RCC 7860 (cell line): ENCODE measurements at regions not wholly inside any gene's neighbourhood (a gene's known extent, or its start where the extent isn't known, plus 50 kb on each side); places are given as distances from the start of the nearest gene placed in this dataset.

Source experiments
- DNase-seq: peaks from one replicate; pipeline ENCODE4 v3.0.0-alpha.2; 2015; ENCODE audit warnings: low spot score
- FAIRE-seq: peaks from 2 replicates; lab custom pipeline; 2012; peaks lifted over from hg19 to GRCh38; lab: Jason Lieb, UNC

- FAIRE-seq (no peak), DNase-seq (no peak)
Measured at GRCh38 chr2:120545521-120546047, 190.1 kb upstream of the GLI2 start.

GRCh38 chr2:120546048-120546864 is 189.4 kb upstream of the GLI2 start:
- peak; percentile 88 for FAIRE-seq
- peak; percentile 95 for DNase-seq

DNA sequence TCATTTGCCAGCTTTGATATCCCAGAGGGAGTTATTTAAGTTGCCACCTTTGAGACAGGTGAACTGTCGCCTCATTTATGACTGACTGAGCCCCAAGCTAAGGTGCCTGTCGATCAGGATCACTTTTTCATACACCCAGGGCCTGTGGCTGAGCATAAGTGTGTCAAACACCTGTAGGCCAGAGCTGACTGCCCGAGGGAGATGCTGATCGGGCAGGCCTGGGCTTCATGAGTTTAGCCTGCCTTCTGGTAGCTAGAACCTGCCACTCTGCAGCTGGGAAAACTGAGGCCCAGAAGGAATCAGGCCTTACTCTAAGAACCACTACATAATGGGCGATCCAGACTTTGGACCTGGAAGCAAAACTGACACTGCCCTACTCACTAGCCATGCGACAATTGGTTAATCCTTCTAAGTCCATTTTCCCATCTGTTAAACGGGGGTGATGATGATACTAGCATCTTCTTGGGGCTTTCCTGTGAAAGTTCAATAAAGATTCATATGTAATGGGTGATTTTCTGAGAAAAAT is 188.7 kb upstream of the GLI2 start:
- no peak for FAIRE-seq

DNA sequence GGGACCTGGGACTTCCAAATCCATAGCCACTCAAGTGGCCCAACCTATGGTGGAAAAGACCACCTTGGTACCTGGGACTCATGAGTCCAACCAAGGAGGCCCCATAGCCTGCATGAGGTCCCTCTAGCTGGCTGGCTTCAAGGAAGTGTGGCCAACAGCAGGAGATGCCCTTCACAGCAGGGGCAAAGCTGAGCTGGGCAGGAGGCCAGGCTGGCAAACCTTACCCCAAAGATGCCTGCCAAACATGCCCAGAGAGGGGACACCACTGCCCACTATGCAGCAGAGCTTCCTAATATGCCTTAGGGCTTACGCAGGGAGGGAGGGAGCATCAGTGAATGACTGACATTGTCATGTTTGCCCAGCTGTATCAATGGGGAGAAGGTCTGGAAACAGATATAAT is 188.0 kb upstream of the GLI2 start:
- FAIRE-seq (no peak), DNase-seq (no peak)

More for the DNA sequence above, 188.7 kb upstream of the GLI2 start:
- DNase-seq = no peak

DNA sequence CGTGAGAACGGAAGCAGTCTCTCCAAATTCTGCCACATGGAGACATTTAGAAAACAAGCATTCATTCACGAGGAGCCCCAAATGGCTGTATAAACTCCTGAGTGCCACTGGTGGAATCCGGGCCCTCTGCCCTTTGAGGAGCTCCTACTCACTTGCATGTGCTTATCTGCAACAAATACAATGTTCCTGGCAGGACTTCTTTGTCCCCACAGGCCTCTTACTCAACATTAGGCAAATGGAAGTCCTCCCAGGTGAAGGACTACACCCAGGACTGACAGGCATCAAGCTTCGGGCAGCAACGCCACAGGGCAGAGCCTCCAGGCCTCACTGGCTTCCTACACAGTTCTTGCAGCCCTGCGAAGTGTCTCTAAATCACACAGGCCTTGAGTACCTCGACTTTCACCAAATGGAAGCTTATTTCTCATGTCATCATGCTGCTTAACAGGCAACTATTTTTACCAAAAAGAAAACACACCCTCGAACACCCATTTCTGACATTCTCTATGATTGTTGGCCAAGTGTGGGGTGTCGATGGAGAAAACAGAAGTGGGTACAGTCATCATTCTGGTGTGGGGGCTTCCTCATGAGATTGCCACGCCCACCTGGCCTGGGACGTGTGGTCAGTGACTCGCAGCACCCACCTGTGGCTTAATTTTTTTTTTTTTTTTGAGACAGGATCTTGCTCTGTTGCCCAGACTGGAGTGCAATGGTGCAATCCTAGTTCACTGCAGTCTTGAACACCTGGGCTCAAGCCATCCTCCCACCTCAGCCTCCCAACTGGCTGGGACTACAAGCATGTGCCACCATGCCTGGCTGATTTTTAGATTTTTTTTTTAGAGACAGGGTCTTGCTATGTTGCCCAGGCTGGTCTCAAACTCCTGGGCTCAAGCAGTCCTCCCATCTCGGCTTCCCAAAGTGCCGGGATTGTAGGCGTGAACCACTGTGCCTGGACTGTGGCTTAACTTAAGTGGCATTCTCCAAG is 186.8 kb upstream of the GLI2 start:
- no peak for FAIRE-seq
- no peak for DNase-seq

DNA sequence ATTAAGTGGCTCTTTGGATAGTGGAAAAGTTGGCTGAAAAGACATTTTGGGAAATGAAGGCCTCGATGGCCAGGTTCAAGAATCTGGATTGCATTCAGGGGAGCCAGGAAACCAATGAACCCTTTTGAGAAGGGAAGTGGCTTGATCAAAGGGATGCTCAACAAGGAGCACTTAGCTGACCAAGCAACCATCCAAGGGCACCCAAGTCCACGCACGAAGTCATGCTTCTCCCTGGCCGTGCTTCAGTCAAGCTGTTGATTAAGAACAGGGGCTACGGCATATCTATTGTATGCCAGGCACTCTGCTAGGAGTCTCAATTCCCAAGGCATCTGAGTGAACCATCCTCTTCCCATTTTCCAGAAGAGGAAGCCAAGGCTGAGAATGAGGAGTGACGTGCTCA is 185.8 kb upstream of the GLI2 start:
- FAIRE-seq (no peak), DNase-seq (no peak)

- no peak for FAIRE-seq
- DNase-seq = no peak
Measured at GRCh38 chr2:120550282-120550681, 185.4 kb upstream of the GLI2 start.

DNA sequence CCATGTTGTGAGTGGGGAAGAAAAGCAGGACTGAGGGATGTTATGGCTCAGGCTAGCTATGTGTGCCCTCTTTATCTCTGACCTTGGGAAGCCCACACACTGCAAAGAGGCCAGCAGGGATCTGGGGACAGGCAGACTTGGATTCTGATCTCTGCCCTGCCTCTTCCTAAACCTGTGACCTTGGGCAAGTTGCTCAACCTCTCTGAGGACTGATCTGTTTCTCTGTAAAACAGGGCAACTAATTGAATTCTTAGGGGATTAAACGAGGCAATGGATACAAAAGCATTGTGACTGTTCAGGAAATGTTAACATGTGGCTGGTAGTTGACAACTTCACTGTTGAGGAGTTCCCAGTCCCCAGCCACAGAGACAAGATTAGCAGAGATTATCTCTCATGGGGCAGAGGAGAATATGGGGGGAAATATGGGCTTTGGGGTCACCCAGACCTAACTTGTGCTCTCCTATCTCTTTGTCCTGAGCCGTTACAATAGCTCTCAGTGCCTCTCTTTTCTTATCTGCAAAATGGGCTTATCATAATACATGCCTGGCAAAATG is 184.7 kb upstream of the GLI2 start:
- FAIRE-seq (no peak), DNase-seq (no peak)

- DNase-seq = no peak
- FAIRE-seq = no peak
Measured at GRCh38 chr2:120551522-120551921, 184.1 kb upstream of the GLI2 start.

DNA sequence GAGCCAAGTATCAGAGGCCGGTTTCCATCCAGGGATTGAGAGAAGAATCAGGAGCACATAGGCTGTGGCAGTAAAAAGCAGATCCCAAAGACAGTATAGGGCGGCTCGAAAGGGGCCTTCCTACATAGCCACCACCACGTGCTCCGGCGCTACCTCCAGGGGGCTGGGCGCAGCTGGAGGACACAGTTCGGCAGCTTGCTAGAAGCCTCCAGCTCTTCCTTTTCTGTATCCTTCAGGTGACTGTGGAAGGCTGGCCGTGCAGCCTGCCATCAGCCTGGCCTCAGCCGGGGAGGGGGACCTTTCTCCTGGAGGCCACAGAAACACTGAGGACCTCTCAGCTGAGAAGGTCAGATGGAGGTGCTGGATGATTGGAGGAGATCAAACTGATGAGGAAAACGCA is 183.6 kb upstream of the GLI2 start:
- FAIRE-seq = no peak
- DNase-seq = no peak

DNA sequence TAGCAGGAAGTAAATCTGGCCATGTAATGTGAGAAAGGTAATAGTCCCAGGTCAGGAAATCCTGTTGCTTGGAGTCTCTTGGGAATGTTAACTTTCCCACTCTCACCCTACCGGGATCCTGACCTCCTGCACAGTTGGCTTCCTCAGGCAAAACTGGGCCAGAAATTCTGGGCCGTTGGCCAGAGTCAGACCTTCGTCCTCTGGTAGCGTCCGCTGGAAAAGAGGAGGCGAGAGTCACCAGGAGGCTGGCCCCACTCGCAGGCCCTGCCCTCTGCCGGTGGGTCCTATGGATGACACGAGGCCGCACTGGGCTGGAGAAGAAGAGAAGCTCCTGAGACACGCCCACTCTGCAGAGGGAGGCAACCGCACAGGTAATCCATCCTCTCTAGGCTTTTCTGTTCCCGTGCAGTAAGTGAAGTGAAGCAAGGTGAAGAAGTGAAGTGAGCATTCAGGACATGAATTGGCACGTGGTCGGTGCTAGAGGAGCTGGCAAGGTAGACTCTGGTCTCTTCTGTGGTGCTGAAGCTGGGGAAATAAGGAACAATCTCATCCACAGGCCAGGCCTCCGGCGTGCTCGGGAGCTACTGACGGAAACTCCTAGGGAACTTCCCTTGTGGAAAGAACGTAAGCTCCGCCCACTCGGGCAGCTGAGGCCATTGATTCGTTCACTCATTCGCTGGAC is 182.7 kb upstream of the GLI2 start:
- FAIRE-seq (peak; percentile 72), DNase-seq (peak; percentile 76)

DNA sequence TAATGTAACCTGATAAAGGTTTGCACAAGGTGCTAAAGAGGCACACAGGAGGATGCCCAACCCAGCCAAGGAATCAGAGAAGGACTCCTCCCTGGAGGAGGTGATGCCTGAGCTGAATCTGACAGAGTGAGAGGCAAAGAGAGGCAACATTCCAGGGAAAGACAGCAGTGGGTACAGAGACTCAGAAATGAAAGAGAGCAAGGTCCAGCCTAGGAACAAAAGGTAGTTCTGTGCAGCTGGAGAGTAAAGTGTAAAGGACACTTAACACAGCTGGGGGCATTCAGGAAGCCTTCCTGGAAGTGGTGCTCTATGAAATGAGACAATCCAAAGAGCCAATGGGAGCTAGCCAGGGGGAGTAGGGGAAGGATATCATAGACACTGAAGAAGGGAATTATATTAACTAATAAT is 181.0 kb upstream of the GLI2 start:
- FAIRE-seq = no peak
- DNase-seq = no peak

GRCh38 chr2:120555092-120555491 is 180.6 kb upstream of the GLI2 start:
- DNase-seq (no peak), FAIRE-seq (no peak)

GRCh38 chr2:120556911-120557310 is 178.8 kb upstream of the GLI2 start:
- DNase-seq = no peak

GRCh38 chr2:120558847-120559246 is 176.8 kb upstream of the GLI2 start:
- FAIRE-seq (no peak), DNase-seq (no peak)

More at GRCh38 chr2:120556911-120557310, 178.8 kb upstream of the GLI2 start:
- FAIRE-seq = no peak

DNA sequence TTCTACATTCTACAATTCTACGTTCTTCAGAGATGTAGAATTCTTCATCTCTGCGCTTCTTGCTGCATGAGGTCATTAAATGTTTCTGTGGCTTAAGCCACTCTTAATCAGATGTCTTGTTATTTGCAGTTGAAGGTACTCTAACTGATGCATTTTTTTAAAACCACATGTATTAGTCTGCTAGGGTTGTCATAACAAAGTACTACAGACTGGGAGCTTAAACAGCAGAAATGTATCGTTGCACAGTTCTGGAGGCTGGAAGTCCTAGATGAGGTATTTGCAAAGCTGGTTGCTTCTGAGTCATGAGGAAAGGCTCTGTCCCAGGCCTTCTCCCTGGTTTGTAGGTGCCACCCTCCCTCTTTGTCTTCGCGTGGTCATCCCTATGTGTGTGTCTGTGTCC is 176.3 kb upstream of the GLI2 start:
- FAIRE-seq (peak; percentile 87), DNase-seq (peak; percentile 100)

GRCh38 chr2:120560330-120560729 is 175.3 kb upstream of the GLI2 start:
- FAIRE-seq = no peak

GRCh38 chr2:120561379-120562035 is 174.2 kb upstream of the GLI2 start:
- FAIRE-seq (no peak), DNase-seq (no peak)

More at GRCh38 chr2:120560330-120560729, 175.3 kb upstream of the GLI2 start:
- DNase-seq = no peak

DNA sequence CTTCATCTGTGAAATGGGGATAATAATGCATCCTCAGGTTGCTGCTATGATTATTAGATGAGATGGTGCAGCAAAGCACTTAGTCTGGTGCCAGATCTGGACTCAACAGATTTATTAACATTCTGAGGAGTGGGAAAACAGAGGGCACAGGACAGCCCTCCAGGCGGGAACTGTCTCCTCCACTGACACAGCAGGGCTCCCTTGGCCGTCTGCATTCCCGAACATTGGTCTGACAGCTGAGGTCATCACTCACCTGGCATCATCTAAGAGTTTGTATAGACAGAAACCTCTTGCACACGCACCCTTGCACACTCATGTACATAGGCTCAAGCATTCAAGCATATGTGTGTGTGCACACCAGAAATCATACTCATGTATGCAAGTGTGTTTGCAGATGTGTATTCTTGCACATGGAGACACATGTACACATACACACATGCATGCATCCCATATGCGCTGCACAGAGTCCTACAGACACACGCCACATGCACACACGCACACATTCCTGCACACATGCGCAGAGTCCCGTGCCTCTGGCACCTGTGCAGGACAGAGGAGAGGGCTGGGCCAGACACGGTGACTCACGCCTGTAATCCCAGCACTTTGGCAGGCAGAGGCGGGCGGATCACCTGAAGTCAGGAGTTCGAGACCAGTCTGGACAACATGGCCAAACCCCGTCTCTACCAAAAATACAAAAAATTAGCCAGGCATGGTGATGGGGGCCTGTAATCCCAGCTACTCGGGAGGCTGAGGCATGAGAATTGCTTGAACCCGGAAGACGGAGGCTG is 173.3 kb upstream of the GLI2 start:
- DNase-seq (no peak), FAIRE-seq (no peak)
